HG02678 (cell line): ENCODE measurements at regions not wholly inside any gene's neighbourhood (a gene's known extent, or its start where the extent isn't known, plus 50 kb on each side); places are given as distances from the start of the nearest gene placed in this dataset.

Source experiments
- ATAC-seq: cut with Tn5 transposase; IDR thresholded peaks from one replicate; pipeline ENCODE4 v1.9.1; 2021; ENCODE audit warnings: mild to moderate bottlenecking, moderate library complexity; ENCODE audit not compliant: unreplicated experiment

DNA sequence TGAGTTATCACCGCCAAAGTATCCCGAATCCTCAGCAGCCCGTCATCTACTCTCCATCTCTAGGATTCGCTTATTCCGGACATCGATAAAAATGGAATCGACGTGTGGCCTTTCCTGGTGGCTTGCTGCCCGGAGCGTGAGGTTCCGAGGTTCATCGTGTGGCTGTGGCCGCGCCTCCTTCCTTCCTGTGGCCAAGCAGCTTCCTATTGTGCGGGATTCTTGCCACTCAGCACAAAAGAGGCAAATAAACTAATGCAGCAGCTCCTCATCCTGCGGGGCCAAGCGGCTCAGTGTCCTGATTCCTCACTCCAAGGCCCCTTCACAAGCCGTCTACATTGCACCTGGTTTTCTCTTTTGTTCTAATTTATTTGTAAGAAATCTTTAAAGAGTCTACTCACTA lies 800.9 kb downstream of the CDH9 start:
- no peak for ATAC-seq

DNA sequence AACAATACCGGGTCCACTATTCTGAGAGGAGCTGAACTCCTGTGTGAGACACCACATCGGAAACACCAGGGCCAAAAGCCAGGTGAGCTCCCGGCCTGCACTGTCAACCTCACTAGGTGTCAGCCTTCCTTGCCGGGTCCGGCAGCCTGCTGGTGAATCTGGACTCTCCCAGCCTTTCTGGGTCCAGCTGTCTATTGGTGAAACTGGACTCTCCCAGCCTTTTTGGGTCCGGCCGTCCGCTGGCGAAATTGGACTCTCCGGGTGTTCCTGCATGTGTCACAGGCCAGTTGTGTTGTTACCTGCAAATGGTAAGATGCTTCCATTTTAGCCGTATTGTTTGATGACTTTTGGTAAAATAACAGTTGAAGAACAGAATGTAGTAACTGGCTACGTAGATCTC lies 801.5 kb downstream of the CDH9 start:
- ATAC-seq: no peak

DNA sequence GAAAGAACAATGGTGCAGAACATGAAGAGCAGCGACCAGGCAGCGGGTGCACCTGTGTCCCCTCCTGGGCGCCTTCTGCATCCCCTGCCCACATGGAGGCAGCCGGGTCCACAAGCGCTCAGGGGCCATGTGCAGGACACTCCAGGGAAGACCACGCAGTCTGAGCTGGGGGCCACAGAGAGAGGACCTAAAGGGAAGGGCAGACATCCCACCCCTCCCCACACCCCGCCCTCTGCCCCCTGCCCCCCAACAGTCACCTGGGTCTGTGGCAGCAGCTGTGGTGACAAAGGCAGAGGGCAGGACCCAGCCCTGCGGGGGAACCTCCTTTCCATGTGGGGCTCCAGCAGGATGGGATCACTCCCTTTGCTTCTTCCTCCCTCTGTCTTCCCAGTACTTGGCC lies 805.7 kb downstream of the CDH9 start:
- no peak for ATAC-seq

DNA sequence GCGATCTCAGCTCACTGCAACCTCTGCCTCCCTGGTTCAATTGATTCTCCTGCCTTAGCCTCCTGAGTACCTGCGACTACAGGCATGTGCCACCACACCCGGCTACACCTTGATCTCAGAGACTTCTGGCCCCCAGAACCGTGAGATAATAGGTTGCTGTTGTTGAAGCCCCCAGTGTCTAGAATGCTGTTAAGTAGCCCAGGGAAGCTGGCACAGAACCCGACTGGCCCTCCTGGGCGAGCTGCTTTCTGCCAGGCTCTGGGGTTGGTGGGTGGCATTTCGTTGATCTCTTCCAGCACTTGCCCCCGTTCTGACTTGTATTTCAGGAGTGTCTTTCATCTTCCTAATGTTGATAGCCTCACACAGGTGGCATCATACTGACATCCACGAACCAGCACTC lies 807.1 kb downstream of the CDH9 start:
- no peak for ATAC-seq

DNA sequence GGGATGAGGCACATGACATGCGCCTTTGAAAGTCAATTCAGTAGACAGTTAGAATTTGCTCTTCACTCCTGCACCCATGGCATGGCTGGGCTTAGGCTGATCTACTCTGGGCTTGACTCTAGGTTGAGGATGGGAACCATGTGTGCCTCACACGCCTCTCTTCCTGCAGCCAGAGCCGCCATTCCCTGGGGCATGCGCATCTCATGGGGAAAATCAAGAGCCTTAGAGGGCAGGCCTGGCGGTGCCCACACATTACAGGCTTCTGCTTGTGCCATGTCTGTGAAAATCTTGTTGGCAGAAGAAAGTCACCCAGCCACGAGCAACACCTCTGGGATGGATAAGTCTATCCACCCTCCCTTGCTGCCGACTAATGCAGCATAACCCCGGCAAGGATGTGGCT lies 808.5 kb downstream of the CDH9 start:
- ATAC-seq: no peak

DNA sequence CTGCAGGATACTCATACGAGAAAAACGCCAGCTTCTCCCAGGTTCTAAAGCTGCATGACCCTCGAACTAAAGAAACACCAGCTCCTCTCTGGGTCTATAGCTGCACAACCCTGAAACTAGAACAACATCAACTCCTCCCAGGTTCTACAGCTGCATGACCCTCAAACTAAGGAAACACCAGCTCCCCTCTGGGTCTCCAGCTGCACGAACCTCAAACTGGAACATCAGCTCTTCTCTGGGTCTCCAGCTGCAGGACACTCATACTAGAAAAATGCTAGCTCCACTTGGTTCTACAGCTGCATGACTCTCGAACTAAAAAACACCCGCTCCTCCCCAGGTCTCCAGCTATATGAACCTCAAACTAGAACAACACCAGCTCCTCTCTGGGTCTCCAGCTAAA lies 811.1 kb downstream of the CDH9 start:
- ATAC-seq: no peak

DNA sequence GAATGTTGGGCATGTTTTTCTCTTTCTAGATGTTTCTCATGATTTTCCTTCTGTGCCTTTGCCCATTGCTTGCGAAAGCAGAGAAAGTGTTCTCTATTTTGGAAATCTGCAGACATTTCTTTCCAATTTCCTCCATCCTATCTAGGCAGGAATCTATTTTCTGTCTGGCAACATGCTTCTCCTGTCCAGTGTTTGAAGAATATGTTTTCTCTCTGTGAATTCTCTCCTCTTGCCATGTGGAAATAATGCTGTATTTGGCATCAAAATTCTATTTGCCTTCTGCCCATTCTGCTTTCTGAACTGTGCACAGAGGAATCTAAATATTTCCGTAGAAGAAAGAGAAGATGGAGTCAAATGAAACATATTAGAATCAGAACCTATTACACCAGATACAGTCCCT lies 833.3 kb downstream of the CDH9 start:
- no peak for ATAC-seq

DNA sequence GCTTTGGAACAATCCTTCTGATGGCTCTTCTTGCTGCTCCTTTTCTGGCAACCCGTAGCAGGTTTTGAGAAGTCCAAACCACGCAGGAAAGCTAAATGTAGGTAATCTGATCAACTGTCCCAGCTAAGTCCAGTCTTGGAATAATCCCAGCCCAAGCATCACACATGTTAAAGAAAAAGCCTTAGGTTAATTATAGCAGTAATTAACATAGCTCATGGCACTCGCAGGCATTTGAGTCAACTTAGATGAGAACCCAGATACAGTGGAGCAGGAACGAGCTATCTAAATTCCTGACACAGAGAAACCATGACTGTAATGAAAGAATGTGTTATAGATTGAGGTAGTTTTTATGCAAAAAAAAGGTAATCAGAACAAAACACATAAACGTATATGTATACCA lies 844.8 kb downstream of the CDH9 start:
- ATAC-seq: no peak

DNA sequence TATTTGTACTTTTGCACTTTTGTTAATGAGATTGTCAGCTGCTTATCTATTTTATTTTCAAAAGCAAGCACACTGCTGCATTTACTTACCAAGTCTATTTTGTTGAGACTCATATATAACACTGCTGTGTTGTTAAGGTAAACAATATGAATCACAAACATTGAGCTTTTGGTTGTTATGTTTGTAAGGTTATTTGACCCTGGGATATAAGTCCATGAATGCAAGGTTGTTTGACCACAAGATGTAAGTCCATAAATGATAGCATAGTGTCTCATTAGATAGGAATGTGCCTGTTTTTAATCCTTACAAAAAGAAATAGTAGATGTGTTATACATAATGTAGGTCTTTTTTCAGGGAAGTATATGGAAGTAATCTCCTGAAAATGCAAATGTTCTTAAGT lies 845.9 kb downstream of the CDH9 start:
- no peak for ATAC-seq

DNA sequence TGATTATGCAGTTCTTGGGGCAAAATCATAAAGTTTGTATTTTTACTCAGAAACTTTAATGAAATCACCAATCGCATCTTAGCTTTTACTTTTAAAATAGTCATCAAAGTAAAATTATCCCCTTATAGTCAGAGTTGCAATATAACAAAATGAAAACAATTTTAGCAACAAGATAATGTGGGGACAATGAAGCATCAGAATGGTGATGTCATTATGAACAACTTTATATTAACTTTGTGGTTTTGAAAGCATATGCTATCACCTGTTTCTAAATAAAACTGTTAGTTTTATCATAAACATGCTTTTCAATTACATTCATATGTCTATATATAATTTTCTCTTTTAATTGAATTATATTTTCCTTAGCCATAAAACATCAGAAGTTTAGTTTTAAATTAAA lies 856.8 kb downstream of the CDH9 start:
- ATAC-seq: no peak

DNA sequence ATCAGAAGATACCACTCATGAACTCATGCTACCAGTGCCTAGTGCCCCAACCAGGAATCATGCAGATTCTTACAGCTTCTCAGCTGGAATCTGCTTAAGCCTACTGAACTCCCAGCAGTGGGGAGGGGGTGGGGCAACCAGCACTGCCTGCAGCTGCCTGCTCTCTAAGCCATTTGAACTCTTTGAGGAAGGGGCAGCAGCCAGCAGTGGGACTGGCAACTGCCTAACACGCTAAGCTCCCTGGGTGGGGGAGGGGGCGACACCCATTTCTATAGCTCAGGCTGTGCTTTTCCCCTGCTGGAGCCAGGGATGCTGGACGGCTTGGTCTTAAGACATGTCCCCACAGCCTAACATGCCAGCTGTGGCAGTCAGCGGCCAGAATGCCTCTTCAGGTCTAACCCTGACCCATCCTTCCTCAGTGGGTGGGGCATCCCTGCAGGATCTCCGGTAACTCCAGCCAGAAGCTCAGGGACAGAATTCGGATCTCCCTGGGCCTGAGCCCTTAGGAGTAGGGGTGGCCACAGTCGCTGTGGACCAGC lies 889.7 kb downstream of the CDH9 start:
- ATAC-seq: no peak

DNA sequence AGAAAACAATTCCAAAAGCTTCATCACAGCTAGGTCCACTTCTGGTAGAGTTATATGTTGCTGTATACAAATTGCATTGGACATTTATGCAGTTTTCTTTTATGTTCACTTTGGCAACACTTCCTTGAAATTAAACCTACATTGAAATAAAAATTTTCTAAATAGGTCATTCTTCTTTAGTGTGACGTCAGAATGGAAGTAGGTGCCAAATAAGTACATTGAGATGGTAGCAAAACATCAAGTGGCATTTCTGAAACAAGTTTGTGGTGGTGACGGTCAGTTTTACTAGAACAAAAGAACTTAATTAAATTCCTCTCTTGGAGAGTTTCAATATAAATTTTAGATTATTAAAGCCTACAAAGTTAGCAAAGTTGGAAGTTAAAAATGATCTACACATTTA lies 895.1 kb downstream of the CDH9 start:
- no peak for ATAC-seq

DNA sequence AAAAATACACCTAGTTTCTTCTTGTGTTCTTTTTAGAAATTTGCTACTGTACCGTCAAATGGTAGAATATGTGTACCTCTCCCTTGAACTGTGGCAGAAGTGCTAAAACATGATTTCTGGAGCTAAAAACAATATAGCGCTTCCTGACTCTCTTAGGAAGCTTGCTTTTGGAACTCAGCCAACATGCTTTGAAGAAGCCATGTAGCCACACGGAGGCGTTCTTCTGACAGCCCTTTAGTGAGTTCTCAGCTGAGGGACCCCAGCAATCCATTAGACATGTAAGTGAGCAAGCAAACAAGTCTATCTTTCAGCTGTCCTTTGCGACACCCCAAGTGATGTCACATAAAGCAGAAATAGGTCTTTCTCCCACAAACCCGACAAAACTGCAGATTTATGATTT lies 917.0 kb downstream of the CDH9 start:
- ATAC-seq: no peak

DNA sequence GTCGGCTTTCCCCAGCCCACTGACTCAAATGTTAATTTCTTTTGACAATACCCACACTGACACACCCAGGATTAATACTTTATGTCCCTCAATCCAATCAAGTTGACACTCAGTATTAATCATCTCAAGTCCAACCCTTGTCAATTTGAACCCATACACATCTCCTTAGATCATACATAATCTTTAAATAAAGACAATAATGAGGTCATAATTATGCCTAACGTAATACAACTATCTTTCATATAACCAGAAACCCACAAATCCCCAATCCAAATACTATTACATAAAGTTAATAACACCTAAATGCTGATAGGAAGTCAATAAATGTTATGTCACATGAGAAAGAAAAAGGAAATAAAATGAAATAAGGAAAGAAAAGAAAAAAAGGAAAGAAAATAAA lies 934.2 kb downstream of the CDH9 start:
- ATAC-seq: no peak

DNA sequence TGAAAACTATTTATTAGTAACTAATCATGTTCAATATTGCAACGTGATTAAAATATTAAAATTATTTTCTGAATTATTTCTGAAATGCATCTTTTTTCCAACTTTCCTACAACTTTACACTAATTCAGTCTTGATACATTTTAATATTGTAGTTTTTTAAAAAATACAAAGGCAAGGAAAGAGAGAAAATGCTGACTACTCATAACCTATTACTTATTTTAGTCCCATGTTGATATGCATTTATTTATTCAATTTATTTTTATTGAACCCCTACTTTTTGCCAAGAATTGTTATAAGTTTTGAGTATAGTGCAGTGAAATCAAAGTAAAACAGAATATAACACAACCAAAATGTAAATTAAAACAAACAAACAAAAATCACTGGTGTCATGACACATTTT lies 978.2 kb downstream of the CDH9 start:
- no peak for ATAC-seq

DNA sequence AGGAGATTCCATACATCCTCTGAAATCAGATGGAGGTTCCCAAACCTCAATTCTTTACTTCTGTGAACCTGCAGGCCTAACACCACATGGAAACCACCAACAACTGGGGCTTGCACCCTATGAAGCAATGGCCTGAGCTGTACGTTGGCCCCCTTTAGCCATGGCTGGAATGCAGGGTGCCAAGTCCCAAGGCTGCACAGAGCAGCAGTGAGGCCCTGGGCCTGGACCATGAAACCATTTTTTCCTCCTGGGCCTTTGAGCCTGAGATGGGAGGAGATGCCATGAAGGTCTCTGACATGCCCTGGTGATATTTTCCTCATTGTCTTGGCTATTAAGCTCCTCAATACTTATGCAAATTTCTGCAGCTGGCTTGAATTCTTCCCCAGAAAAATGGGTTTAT lies 983.8 kb downstream of the CDH9 start:
- no peak for ATAC-seq

DNA sequence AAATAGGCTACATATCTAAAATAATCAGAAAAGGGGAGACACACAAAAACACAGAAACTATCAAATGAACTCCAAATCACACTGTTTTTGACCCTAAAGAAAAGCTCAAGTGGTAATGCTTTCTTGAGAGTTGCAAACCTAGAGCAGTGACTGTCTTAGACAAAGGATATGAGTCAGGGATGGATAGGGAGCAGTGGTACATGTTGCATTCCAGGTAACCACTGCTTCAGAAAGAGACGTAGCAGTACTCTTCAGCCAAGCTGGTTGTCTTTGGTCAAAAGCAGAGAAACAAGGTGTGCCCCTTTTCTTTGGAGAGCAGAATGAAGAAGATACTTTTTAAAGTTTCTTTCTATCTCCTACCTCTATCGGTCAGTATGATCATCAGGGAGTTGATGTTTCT lies 1003.6 kb downstream of the CDH9 start:
- no peak for ATAC-seq

DNA sequence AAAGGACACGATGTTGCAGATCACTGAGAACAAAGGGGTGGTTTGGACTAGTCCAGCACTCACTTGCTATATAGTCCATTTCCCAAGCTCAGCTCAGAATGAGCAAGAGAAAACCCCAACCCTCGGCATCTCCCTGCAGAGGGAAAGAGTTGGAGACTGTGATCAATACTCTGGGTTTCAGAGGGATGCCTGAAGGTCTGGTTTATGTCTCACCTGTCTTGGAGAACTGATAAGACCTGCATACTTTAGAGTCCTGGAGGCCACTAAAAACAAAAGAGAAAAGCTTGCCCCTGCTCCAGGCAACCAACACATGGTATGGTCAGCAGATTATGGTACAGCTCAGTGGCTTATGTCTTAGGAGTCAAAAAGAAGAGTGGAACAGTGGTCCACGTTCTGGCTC lies 1006.9 kb downstream of the CDH9 start:
- no peak for ATAC-seq

DNA sequence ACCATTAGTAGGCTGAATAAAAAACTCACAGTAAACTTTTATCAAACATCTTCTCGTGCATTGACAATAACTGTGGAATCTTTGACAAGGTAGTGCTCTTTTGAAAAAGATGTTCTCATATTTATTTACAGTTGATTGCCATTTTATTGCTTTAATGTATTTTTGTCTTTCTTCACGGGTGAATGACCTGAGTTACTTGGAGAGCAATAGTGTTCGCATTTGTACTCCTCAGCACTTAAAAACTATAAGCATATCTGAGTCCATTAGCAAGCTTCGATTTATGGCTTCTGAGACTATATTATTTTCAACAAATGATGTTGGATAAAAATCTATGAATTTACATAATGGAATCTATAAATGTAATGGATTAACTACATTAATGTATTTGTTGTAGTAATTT lies 1012.3 kb downstream of the CDH9 start:
- no peak for ATAC-seq

DNA sequence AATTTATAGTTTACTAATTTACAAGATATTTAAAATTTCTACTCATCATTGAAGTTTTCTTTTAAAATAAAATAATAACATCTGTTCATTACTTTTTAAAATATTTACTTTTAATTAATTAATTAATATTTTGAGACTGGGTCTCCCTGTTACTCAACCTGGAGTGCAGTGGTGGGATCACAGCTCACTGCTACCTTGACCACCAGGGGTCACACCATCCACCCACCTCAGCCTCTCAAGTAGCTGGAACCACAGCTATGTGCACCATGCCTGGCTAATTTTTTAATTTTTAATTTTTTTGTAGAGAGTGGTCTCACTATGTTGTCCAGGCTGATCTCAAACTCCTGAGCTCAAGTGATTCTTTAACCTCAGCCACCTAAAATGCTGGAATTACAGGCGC lies 1013.6 kb downstream of the CDH9 start:
- ATAC-seq: no peak

DNA sequence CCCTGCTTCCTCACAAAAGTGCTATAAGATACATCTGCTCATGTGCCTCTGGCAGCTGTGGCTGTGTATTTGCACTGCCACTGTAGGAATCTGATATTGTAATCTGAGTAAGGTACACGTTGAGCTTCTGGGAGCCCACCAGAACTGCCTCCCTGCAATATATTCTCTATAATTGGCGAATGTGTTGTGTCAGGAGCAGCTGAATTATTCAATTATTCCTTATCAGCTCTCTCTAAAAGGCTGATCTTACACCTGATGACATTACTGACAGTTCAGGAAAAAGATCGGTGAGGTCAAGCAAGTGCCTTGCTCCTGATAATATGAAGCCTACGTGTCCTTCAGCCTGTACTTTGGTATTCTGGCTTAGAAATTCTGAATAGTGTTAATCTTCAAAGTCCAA lies 1015.0 kb downstream of the CDH9 start:
- no peak for ATAC-seq

DNA sequence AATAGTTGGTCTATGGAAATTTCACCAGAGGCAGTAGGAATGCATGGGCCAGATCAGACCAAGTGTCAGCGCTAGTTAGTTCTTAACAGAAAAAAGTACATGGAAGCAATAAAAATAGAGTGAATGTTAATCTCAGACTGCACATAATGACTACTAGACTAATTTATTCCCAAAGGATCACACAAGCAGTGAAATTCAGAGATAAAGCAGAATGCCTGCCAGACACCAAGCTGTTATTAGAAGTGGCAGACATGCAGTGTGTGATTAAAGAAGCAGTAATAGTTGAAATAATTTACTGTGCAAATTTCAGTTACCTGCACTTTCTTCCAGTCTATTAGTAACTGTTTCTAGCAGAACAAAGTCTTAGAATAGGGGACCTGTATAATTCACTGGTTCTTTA lies 1024.2 kb downstream of the CDH9 start:
- ATAC-seq: no peak

DNA sequence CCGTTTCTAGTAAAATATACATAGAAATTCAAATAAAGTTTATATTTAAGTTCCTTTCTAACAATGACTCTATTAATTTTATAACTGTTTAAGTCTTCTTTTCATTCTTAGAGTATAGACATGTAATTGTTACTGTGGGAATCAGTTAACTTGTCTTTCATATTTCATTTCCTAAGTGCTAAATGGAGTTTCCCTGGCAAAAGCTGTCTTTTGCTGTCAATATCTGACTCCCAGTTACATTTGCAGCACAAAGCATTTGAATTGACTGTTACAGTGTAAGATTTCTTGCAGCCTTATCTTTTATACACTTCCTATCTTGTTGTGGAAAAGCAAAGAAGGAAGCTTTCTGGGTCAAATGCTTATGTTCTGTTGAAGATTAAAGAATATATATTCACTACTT lies 1026.3 kb downstream of the CDH9 start:
- ATAC-seq: no peak

DNA sequence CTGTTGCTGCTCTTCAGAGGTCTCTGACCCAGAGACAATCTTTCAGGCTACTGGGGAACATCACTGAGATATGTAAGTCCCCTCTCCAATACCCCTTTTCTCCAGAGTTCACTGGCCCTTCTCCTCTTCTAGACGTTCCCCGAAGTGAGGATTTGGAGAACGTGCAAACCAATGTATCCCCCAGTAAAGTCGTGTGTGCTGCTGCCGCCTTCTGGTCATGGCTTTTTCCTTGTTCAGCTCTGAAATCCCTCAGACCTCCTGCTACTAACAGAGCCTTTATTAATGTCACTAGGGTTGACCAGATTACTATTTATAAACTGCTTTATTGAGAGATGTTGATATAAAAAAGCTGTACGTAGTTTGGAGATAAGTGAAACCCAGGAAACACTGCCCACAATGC lies 1028.6 kb downstream of the CDH9 start:
- ATAC-seq: no peak
